Caco-2 (cell line): ENCODE measurements at regions not wholly inside any gene's neighbourhood (a gene's known extent, or its start where the extent isn't known, plus 50 kb on each side); places are given as distances from the start of the nearest gene placed in this dataset.

ENCODE experiments used
- BruUV-seq: library from RNA; stranded (reverse); fragments of 400-500 nt; replicated peaks from 2 replicates; lab custom pipeline; 2021; lab: Mats Ljungman, UMichigan
- CTCF ChIA-PET: fragments of 300-600 bp; sonication (Branson Sonifier 250); formaldehyde crosslinking; loops from one replicate; lab custom pipeline; 2022; ENCODE audit warnings: antibody characterized with exemption; lab: Charles Lee
- POLR2A ChIA-PET: fragments of 300-600 bp; sonication (Branson Sonifier 250); formaldehyde crosslinking; loops from one replicate; lab custom pipeline; 2022; ENCODE audit warnings: antibody characterized with exemption; lab: Charles Lee
- DNase-seq, 2 experiments: peaks; one replicate each; pipeline versions ENCODE4 v3.0.0 to v3.0.0-alpha.2; 2020 to 2022
- H3K27me3 ChIP-seq: replicated peaks from 2 replicates; pipeline ENCODE4 v1.6.0; 2011; ENCODE audit warnings: low read length; ENCODE audit not compliant: control insufficient read depth, insufficient read depth
- H3K36me3 ChIP-seq: 2 replicates; pipeline ENCODE4 v1.5.1; 2011; ENCODE audit warnings: low read length; ENCODE audit not compliant: control insufficient read depth, insufficient read depth
- H3K4me1 ChIP-seq: fragments of 250-450 bp; sonication (Bioruptor Pico); 2 replicates; pipeline ENCODE4 v1.5.1; 2020; ENCODE audit warnings: mild to moderate bottlenecking
- H3K4me3 ChIP-seq: 2 replicates; pipeline ENCODE4 v1.5.1; 2011; ENCODE audit warnings: low read depth, mild to moderate bottlenecking, control low read depth, low read length
- H3K9me3 ChIP-seq: fragments of 250-450 bp; sonication (Bioruptor Pico); 2 replicates; pipeline ENCODE4 v1.5.1; 2020; ENCODE audit warnings: mild to moderate bottlenecking, moderate library complexity
- H3K27ac Mint-ChIP-seq: one replicate; pipeline ENCODE4 v1.8.0; 2022; ENCODE audit warnings: mixed read lengths; ENCODE audit not compliant: unreplicated experiment
- H3K27me3 Mint-ChIP-seq: one replicate; pipeline ENCODE4 v1.8.0; 2022; ENCODE audit warnings: mixed read lengths; ENCODE audit not compliant: insufficient read depth, unreplicated experiment
- H3K36me3 Mint-ChIP-seq: one replicate; pipeline ENCODE4 v1.8.0; 2022; ENCODE audit warnings: mild to moderate bottlenecking, mixed read lengths; ENCODE audit not compliant: insufficient read depth, unreplicated experiment
- H3K4me1 Mint-ChIP-seq: one replicate; pipeline ENCODE4 v1.8.0; 2022; ENCODE audit warnings: low read depth, mixed read lengths; ENCODE audit not compliant: unreplicated experiment
- H3K4me3 Mint-ChIP-seq: one replicate; pipeline ENCODE4 v1.8.0; 2022; ENCODE audit warnings: mild to moderate bottlenecking, moderate library complexity, mixed read lengths; ENCODE audit not compliant: unreplicated experiment
- H3K9me3 Mint-ChIP-seq: one replicate; pipeline ENCODE4 v1.8.0; 2022; ENCODE audit warnings: mixed read lengths; ENCODE audit not compliant: unreplicated experiment
- CTCF ChIP-seq, 2 experiments: fragments of 200-600 bp in 1 of 2; IDR thresholded peaks; 1 replicate in 1 of 2; 2 replicates in 1 of 2; pipeline versions ENCODE4 v1.5.1 to v1.8.0; 2011 to 2022; ENCODE audit warnings: antibody characterized with exemption in 1 of 2, control low read depth in 1 of 2, inconsistent platforms in 1 of 2, low read depth in 1 of 2, low read length in 1 of 2, mild to moderate bottlenecking in 1 of 2, moderate library complexity in 1 of 2; ENCODE audit not compliant: insufficient read depth in 1 of 2, severe bottlenecking in 1 of 2, unreplicated experiment in 1 of 2
- intact Hi-C: fragments of 100-400 bp; cut with micrococcal nuclease; formaldehyde crosslinking; loops from one replicate; pipeline ENCODE4 v1.10.0; 2022; ENCODE audit not compliant: unreplicated experiment

GRCh38 chr2:153575171-153575853 is 96.8 kb upstream of the RPRM start:
- CTCF ChIA-PET: no interaction called here
- H3K9me3 ChIP-seq: no peaks in the 10 kb centered on the region

GRCh38 chr2:153584244-153584643 is 105.7 kb upstream of the RPRM start:
- H3K36me3 ChIP-seq: no peaks in the 10 kb centered on the region
- H3K4me1 ChIP-seq: no peaks in the 10 kb centered on the region
- peaks cover 6% of the 10 kb centered on the region; the same call in 1 of the 2 replicates for H3K9me3 ChIP-seq
- no peak overlapping the region for H3K4me3 ChIP-seq
- POLR2A ChIA-PET: no interaction called here
- intact Hi-C loops: no loop called here
- TF ChIP-seq CTCF (IDR thresholded peaks at IDR 0.05; ENCODE audit: insufficient read depth in 1 of 2, low read depth in 1 of 2, low read length in 1 of 2, severe bottlenecking in 1 of 2, unreplicated experiment in 1 of 2): no peak
- Mint-ChIP-seq H3K9me3 (peaks cover 28% of the 10 kb centered on the region), H3K4me3 (no peak overlapping the region), H3K27me3 (no peaks in the 10 kb centered on the region), H3K4me1 (no peaks in the 10 kb centered on the region), H3K36me3 (no peaks in the 10 kb centered on the region), H3K27ac (no peak overlapping the region)
- DNase-seq: no peak
- no peaks in the 10 kb centered on the region for H3K27me3 ChIP-seq
- no TSS peak for BruUV-seq
- CTCF ChIA-PET: interaction anchor here (0.6 kb wide), 1 partner anchor 21 kb away, joined by 4 read pairs; no protein-coding TSS in a partner anchor

More at GRCh38 chr2:153575171-153575853, 96.8 kb upstream of the RPRM start:
- Mint-ChIP-seq H3K36me3 (no peaks in the 10 kb centered on the region), H3K4me1 (no peaks in the 10 kb centered on the region), H3K27me3 (no peaks in the 10 kb centered on the region), H3K27ac (no peak overlapping the region), H3K4me3 (no peak overlapping the region), H3K9me3 (no peaks in the 10 kb centered on the region)
- no peaks in the 10 kb centered on the region for H3K27me3 ChIP-seq
- no peak overlapping the region for H3K4me3 ChIP-seq
- H3K4me1 ChIP-seq: no peaks in the 10 kb centered on the region
- no TSS peak for BruUV-seq
- no peaks in the 10 kb centered on the region for H3K36me3 ChIP-seq
- no peak for DNase-seq
- POLR2A ChIA-PET: no interaction called here
- peak in 1 of 2 experiments; percentile 0 for TF ChIP-seq CTCF (IDR thresholded peaks at IDR 0.05; ENCODE audit: insufficient read depth in 1 of 2, low read depth in 1 of 2, low read length in 1 of 2, severe bottlenecking in 1 of 2, unreplicated experiment in 1 of 2)
- intact Hi-C loops: no loop called here

DNA sequence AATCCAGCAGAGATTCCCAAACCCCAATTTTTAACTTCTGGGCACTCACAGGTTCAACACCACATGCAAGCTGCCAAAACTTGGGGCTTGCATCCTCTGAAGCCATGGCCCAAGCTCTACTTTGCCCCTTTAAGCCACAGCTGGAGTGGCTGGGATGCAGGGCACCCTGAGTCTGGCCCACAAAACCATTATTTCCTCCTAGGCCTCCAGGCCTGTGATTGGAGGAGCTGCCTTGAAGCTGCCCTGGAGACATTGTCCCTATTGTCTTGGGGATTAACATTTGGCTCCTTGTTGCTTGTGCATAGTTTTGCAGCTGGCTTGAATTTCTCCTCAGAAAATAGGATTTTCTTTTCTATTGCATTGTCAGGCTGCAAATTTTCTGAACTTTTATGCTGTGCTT is 109.8 kb upstream of the RPRM start:
- no peaks in the 10 kb centered on the region for H3K27me3 ChIP-seq
- H3K9me3 ChIP-seq: peaks cover 6% of the 10 kb centered on the region; the same call in 1 of the 2 replicates
- Mint-ChIP-seq H3K27me3 (no peaks in the 10 kb centered on the region), H3K36me3 (no peaks in the 10 kb centered on the region), H3K4me1 (peaks cover 7% of the 10 kb centered on the region), H3K4me3 (no peak overlapping the region), H3K27ac (no peak overlapping the region), H3K9me3 (peaks cover 51% of the 10 kb centered on the region)
- H3K4me1 ChIP-seq: peaks cover 5% of the 10 kb centered on the region; the same call in 1 of the 2 replicates
- intact Hi-C loops: no loop called here
- DNase-seq: no peak
- no peak overlapping the region for H3K4me3 ChIP-seq
- TF ChIP-seq CTCF (IDR thresholded peaks at IDR 0.05; ENCODE audit: insufficient read depth in 1 of 2, low read depth in 1 of 2, low read length in 1 of 2, severe bottlenecking in 1 of 2, unreplicated experiment in 1 of 2): no peak
- POLR2A ChIA-PET: no interaction called here
- CTCF ChIA-PET: no interaction called here
- no TSS peak for BruUV-seq
- no peaks in the 10 kb centered on the region for H3K36me3 ChIP-seq
